ENCODE measurements at regions not wholly inside any gene's neighbourhood (a gene's known extent, or its start where the extent isn't known, plus 50 kb on each side); places are given as distances from the start of the nearest gene placed in this dataset.
"Not testable (repeated sequence)": the region's sequence is repeated elsewhere in the genome, so short reads cannot be mapped to it uniquely, and the experiment has no call there.

GRCh38 chr2:875687-876615 is 74.7 kb upstream of the SNTG2 start:
- no peak for DNase-seq

GRCh38 chr2:873651-874580 is 76.7 kb upstream of the SNTG2 start:
- DNase-seq = no peak

GRCh38 chr2:873027-873426 is 77.6 kb upstream of the SNTG2 start:
- no peak for DNase-seq

GRCh38 chr2:871926-872680 is 78.5 kb upstream of the SNTG2 start:
- DNase-seq = no peak

GRCh38 chr2:871175-871727 is 79.4 kb upstream of the SNTG2 start:
- no peak for DNase-seq

- DNase-seq = no peak
Measured at GRCh38 chr2:870426-870825, 80.2 kb upstream of the SNTG2 start.

GRCh38 chr2:869894-870293 is 80.8 kb upstream of the SNTG2 start:
- DNase-seq = no peak

GRCh38 chr2:869357-869871 is 81.2 kb upstream of the SNTG2 start:
- no peak for DNase-seq

- DNase-seq = not testable (repeated sequence)
Measured at GRCh38 chr2:868857-869256, 81.8 kb upstream of the SNTG2 start.

- DNase-seq = no peak
Measured at GRCh38 chr2:867296-867695, 83.4 kb upstream of the SNTG2 start.

GRCh38 chr2:866887-867286 is 83.8 kb upstream of the SNTG2 start:
- no peak for DNase-seq

GRCh38 chr2:866009-866680 is 84.5 kb upstream of the SNTG2 start:
- DNase-seq = no peak

GRCh38 chr2:864501-865106 is 86.0 kb upstream of the SNTG2 start:
- no peak for DNase-seq

GRCh38 chr2:863732-864450 is 86.8 kb upstream of the SNTG2 start:
- no peak for DNase-seq

GRCh38 chr2:862731-863466 is 87.8 kb upstream of the SNTG2 start:
- no peak for DNase-seq

- no peak for DNase-seq
Measured at GRCh38 chr2:862355-862687, 88.3 kb upstream of the SNTG2 start.

GRCh38 chr2:861655-862354 is 88.8 kb upstream of the SNTG2 start:
- no peak for DNase-seq

GRCh38 chr2:860259-860855 is 90.3 kb upstream of the SNTG2 start:
- no peak for DNase-seq

- DNase-seq = no peak
Measured at GRCh38 chr2:858646-859045, 92.0 kb upstream of the SNTG2 start.

All from Kasumi-1 (cell line).